Heart left ventricle (tissue), 16 donors: ENCODE measurements at regions not wholly inside any gene's neighbourhood (a gene's known extent, or its start where the extent isn't known, plus 50 kb on each side); places are given as distances from the start of the nearest gene placed in this dataset.
"Not testable (repeated sequence)": the region's sequence is repeated elsewhere in the genome, so short reads cannot be mapped to it uniquely, and the experiment has no call there.

ENCODE experiments used
- ATAC-seq, 4 donors: fragments of 200-7000 bp; cut with Tn5 transposase; one replicate each; pipeline ENCODE4 v1.9.1; 2020 to 2022; ENCODE audit warnings: moderate library complexity in 4 of 4, mild to moderate bottlenecking in 3 of 4, moderate number of reproducible peaks in 1 of 4
- DNase-seq, 5 donors: peaks; one replicate each; pipeline ENCODE4 v3.0.0-alpha.2; 2020
- H3K27ac ChIP-seq, 12 donors: fragments of 200-600 bp; sonication (generic) in 4 of 12; one replicate each; pipeline versions ENCODE4 v1.5.0 to v1.8.0; 2016 to 2022; ENCODE audit warnings: mild to moderate bottlenecking in 2 of 12
- H3K27me3 ChIP-seq, 9 donors: fragments of 200-600 bp; sonication (generic) in 2 of 9; one replicate each; pipeline versions ENCODE4 v1.5.1 to v1.8.0; 2016 to 2022; ENCODE audit warnings: mild to moderate bottlenecking in 3 of 9
- H3K36me3 ChIP-seq, 9 donors: fragments of 200-600 bp; sonication (generic) in 2 of 9; one replicate each; pipeline versions ENCODE4 v1.5.0 to v1.8.0; 2018 to 2022; ENCODE audit warnings: mild to moderate bottlenecking in 2 of 9
- H3K4me1 ChIP-seq, 12 donors: fragments of 200-600 bp; sonication (generic) in 4 of 12; one replicate each; pipeline versions ENCODE4 v1.5.0 to v1.8.0; 2016 to 2022; ENCODE audit warnings: mild to moderate bottlenecking in 3 of 12
- H3K4me3 ChIP-seq, 12 donors: fragments of 200-600 bp; sonication (generic) in 4 of 12; one replicate each; pipeline versions ENCODE4 v1.5.0 to v1.8.0; 2017 to 2022; ENCODE audit warnings: mild to moderate bottlenecking in 9 of 12, moderate library complexity in 4 of 12
- H3K9me3 ChIP-seq, 12 donors: fragments of 200-600 bp; sonication (generic) in 4 of 12; one replicate each; pipeline versions ENCODE4 v1.5.0 to v1.8.0; 2016 to 2022; ENCODE audit warnings: mild to moderate bottlenecking in 1 of 12
- CTCF ChIP-seq, 12 donors: fragments of 200-600 bp; sonication (generic) in 4 of 12; IDR thresholded peaks; one replicate each; pipeline versions ENCODE4 v1.5.0 to v1.8.0; 2018 to 2022; ENCODE audit warnings: antibody characterized with exemption in 12 of 12, mild to moderate bottlenecking in 5 of 12
- POLR2A ChIP-seq, 2 donors: fragments of 450-650 bp; IDR thresholded peaks; one replicate each; pipeline ENCODE4 v1.6.1; 2017; ENCODE audit warnings: antibody characterized with exemption in 2 of 2, mild to moderate bottlenecking in 2 of 2, moderate library complexity in 2 of 2
- WGBS, 4 donors: extraction: QIAGEN DNeasy Blood & Tissue Kit in 2 of 4; methylation state at CpG; one replicate each; pipeline versions ENCODE4 v1.1.5 to v1.1.7; 2013 to 2018; 5-methylcytosine and 5-hydroxymethylcytosine counted together
- intact Hi-C, 10 donors: fragments of 100-400 bp; cut with DNase I; formaldehyde crosslinking; loops; one replicate each; pipeline versions ENCODE4 v1.11.1 to v1.14.2; 2022
- donor health status: ischemic (EF 13 %, LVEDD 7.1; RV severe dilation, severe dysfunction).
- donor health status: healthy with polysubstance abuse.
- donor health status: DM: no; HTN: yes; CAD: no.
- donor health status: DM: no; HTN: no; CAD: no.
- donor health status: ischemic (EF 25% LVEDD 6.9; RV normal size, moderate dysfunction).
- donor health status: ischemic (EF 25% LVEDD 5.7; RV mildly dilated, moderate dysfunction).
- donor health status: healthy.
- donor health status: DM: yes; HTN: yes; CAD: no.
- donor health status: ischemic (EF 35%, LVEDD 5.7; RV mildly dilated, moderate dysfunction).
- donor health status: nonischemic (EF 11% LVEDD 7.7; RV severe dilation, severe dysfunction).
- donor health status: DM: yes; HTN: yes; CAD: no.
- donor health status: PGD.
- donor health status: ischemic (EF 29% LVEDD 5.4; RV normal size, mild dysfunction).
- donor health status: nonischemic (EF 23%, LVEDD 6.1; RV moderate dilation, normal function).

GRCh38 chr1:220942278-220942677, 63.0 kb downstream of the HLX start:
- Histone ChIP-seq H3K36me3 (no peaks in the 10 kb centered on the region), H3K27me3 (peaks cover 0 to 6% (median 0%) of the 10 kb centered on the region in 9 donors), H3K4me3 (no peak overlapping the region), H3K4me1 (no peaks in the 10 kb centered on the region), H3K9me3 (peaks cover 0 to 4% (median 0%) of the 10 kb centered on the region in 12 donors), H3K27ac (no peak overlapping the region)
- intact Hi-C loops = no loop called here
- TF ChIP-seq POLR2A (IDR thresholded peaks at IDR 0.05) = no peak
- no peak for TF ChIP-seq CTCF (IDR thresholded peaks at IDR 0.05)
- no peak for DNase-seq
- 91 to 97% (median 95%) methylated on average over 5 of the region's 5 CpGs for WGBS, 4 donors
- no peak for ATAC-seq

- H3K9me3 ChIP-seq, H3K4me1 ChIP-seq, ATAC-seq, H3K4me3 ChIP-seq, H3K27me3 ChIP-seq, DNase-seq, H3K27ac ChIP-seq, H3K36me3 ChIP-seq, intact Hi-C loops: not testable (repeated sequence)
- 81 to 100% (median 95%) methylated on average over 2 of the region's 2 CpGs for WGBS, 4 donors
Observed at GRCh38 chr1:220942914-220943313, 63.7 kb downstream of the HLX start.

GRCh38 chr1:220943319-220943996, 64.2 kb downstream of the HLX start:
- WGBS, 4 donors = 34 to 58% (median 50%) methylated on average over 2 of the region's 2 CpGs
- H3K36me3 ChIP-seq = no peaks in the 10 kb centered on the region
- no peaks in the 10 kb centered on the region for H3K4me1 ChIP-seq
- no peak for ATAC-seq
- TF ChIP-seq POLR2A (IDR thresholded peaks at IDR 0.05) (no peak), CTCF (IDR thresholded peaks at IDR 0.05) (no peak)
- H3K27me3 ChIP-seq = no peaks in the 10 kb centered on the region
- DNase-seq = no peak
- H3K4me3 ChIP-seq = no peak overlapping the region
- no peak overlapping the region for H3K27ac ChIP-seq
- intact Hi-C loops = no loop called here
- peaks cover 0 to 4% (median 0%) of the 10 kb centered on the region in 12 donors for H3K9me3 ChIP-seq

GRCh38 chr1:220950576-220950975, 71.3 kb downstream of the HLX start:
- Histone ChIP-seq H3K36me3 (no peaks in the 10 kb centered on the region), H3K27ac (no peak overlapping the region), H3K27me3 (no peaks in the 10 kb centered on the region), H3K4me3 (no peak overlapping the region), H3K4me1 (no peaks in the 10 kb centered on the region), H3K9me3 (peaks cover 0 to 28% (median 14%) of the 10 kb centered on the region in 12 donors)
- TF ChIP-seq POLR2A (IDR thresholded peaks at IDR 0.05) = no peak
- TF ChIP-seq CTCF (IDR thresholded peaks at IDR 0.05) = no peak
- ATAC-seq (no peak), DNase-seq (no peak)
- intact Hi-C loops = no loop called here
